GM21825 (cell line): ENCODE measurements at regions not wholly inside any gene's neighbourhood (a gene's known extent, or its start where the extent isn't known, plus 50 kb on each side); places are given as distances from the start of the nearest gene placed in this dataset.
"Not testable (repeated sequence)": the region's sequence is repeated elsewhere in the genome, so short reads cannot be mapped to it uniquely, and the experiment has no call there.

Source experiments
- ATAC-seq: cut with Tn5 transposase; IDR thresholded peaks from one replicate; pipeline ENCODE4 v1.9.1; 2021; ENCODE audit warnings: mild to moderate bottlenecking, moderate library complexity; ENCODE audit not compliant: unreplicated experiment

- ATAC-seq = no peak
Observed at GRCh38 chr7:69365651-69366192, 232.6 kb upstream of the AUTS2 start.

GRCh38 chr7:69367780-69368179, 230.5 kb upstream of the AUTS2 start:
- no peak for ATAC-seq

GRCh38 chr7:69373171-69374043, 224.9 kb upstream of the AUTS2 start:
- no peak for ATAC-seq

GRCh38 chr7:69374044-69374425, 224.2 kb upstream of the AUTS2 start:
- no peak for ATAC-seq

GRCh38 chr7:69377191-69377590, 221.1 kb upstream of the AUTS2 start:
- no peak for ATAC-seq

GRCh38 chr7:69388452-69389137, 209.7 kb upstream of the AUTS2 start:
- ATAC-seq = no peak

- no peak for ATAC-seq
Observed at GRCh38 chr7:69389216-69389615, 209.1 kb upstream of the AUTS2 start.

- not testable (repeated sequence) for ATAC-seq
Observed at GRCh38 chr7:69393912-69394311, 204.4 kb upstream of the AUTS2 start.

- no peak for ATAC-seq
Observed at GRCh38 chr7:69395061-69395714, 203.1 kb upstream of the AUTS2 start.

- ATAC-seq = no peak
Observed at GRCh38 chr7:69398986-69399385, 199.3 kb upstream of the AUTS2 start.

GRCh38 chr7:69399401-69399800, 198.9 kb upstream of the AUTS2 start:
- ATAC-seq = no peak

GRCh38 chr7:69402696-69403095, 195.6 kb upstream of the AUTS2 start:
- ATAC-seq = no peak

GRCh38 chr7:69403169-69403568, 195.1 kb upstream of the AUTS2 start:
- ATAC-seq = no peak

- no peak for ATAC-seq
Observed at GRCh38 chr7:69411018-69411417, 187.3 kb upstream of the AUTS2 start.

- ATAC-seq = no peak
Observed at GRCh38 chr7:69411466-69411865, 186.8 kb upstream of the AUTS2 start.

- peak; percentile 89 for ATAC-seq
Observed at GRCh38 chr7:69412331-69413146, 185.7 kb upstream of the AUTS2 start.

GRCh38 chr7:69414555-69414954, 183.7 kb upstream of the AUTS2 start:
- ATAC-seq = no peak

GRCh38 chr7:69418869-69419670, 179.2 kb upstream of the AUTS2 start:
- ATAC-seq = no peak

- ATAC-seq = no peak
Observed at GRCh38 chr7:69419934-69420333, 178.3 kb upstream of the AUTS2 start.

- ATAC-seq = no peak
Observed at GRCh38 chr7:69422574-69422985, 175.7 kb upstream of the AUTS2 start.
